GM21723 (cell line): ENCODE measurements at regions not wholly inside any gene's neighbourhood (a gene's known extent, or its start where the extent isn't known, plus 50 kb on each side); places are given as distances from the start of the nearest gene placed in this dataset.
A peak's percentile ranks its signal among the peaks of the same experiment; 100 is the strongest.
"Not testable (repeated sequence)": the region's sequence is repeated elsewhere in the genome, so short reads cannot be mapped to it uniquely, and the experiment has no call there.

Experiments used
- ATAC-seq: cut with Tn5 transposase; IDR thresholded peaks from one replicate; pipeline ENCODE4 v1.9.1; 2021; ENCODE audit warnings: mild to moderate bottlenecking, moderate library complexity; ENCODE audit not compliant: unreplicated experiment

DNA sequence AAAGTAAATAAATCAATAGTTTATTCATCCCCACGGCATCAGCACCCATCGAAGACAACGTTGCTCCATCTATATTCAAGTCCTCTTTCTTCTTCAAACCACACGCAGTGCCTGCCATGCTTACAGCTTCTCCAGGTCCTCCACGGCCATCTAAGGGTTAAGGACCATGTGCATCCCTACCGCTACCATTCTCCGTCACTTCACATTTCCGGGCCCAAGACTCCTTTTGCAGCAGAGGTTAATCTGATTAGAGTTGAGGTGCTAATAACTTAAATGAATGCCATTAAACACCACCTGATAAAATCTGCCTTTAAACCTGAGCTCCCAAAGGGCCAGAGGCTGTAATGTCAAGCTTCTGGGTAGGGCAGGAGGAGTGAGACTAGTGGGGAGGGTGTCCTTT is 79.7 kb upstream of the CCND2 start:
- ATAC-seq, result no peak

DNA sequence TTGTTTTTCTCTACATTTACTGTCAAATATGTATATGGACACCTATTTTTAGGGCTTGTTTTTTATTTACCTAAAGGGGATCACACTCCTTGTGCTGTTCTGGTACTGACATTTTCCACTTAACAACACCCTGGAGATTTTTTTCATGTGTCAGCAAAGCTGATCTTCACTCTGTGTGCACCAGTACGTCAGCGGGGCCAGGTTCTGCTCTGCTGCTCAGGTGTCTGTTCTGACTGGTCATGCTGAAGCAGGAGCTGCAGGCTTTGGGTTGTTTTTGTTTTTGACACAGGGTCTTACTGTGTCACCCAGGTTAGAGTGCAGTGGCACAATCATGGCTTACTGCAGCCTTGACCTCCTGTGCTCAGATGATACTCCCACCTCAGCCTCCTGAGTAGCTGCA is 81.9 kb upstream of the CCND2 start:
- ATAC-seq, result no peak

GRCh38 chr12:4191149-4191548 is 82.4 kb upstream of the CCND2 start:
- ATAC-seq, result no peak

DNA sequence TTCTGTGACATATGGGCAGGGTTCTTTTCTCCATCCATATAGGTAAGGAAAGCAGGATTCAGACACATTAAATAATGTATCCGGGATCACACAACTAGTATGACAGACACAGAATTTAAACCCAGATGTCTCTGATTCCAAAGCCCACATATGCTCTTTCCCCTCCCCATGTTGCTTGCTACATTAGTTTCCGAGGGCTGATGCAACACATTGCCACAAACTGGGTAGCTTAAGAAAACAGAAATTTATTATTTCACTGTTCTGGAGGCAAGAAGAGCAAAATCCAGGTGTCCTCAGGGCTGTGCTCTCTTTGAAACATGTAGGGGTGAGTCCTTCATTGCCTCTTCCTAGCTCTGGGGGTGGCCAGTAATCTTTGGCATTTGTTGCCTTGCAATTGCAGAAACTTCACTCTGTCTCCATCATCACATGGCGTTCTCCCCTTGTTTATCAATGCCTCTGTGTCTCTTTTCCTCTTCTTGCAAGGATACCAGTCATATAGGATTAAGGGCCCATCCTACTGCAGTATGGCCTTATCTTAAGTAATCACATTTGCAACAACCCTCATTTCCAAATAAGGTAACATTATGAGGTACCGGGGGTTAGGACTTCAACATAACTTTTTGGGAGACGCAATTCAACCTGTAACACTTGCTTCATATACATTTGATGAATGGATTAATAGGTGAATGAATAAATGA is 83.0 kb upstream of the CCND2 start:
- no peak for ATAC-seq

GRCh38 chr12:4189721-4190120 is 83.8 kb upstream of the CCND2 start:
- no peak for ATAC-seq

DNA sequence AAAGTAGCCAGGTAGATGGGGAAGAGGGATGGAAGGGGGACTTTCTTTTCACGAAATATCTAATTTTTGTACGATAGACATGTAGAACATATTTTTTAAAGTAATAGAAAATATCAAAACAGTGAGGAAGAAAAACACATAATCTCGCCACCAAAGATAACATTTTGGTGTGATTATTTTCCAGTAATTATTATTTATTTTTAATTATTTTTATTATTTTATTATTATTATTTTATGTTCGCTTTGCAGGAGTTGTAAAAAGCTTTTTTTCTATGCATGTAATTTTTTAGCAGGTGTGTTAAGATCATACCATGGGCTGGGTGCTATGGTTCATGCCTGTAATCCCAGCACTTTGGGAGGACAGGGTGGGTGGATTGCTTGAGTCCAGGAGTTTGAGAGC is 85.6 kb upstream of the CCND2 start:
- no peak for ATAC-seq

DNA sequence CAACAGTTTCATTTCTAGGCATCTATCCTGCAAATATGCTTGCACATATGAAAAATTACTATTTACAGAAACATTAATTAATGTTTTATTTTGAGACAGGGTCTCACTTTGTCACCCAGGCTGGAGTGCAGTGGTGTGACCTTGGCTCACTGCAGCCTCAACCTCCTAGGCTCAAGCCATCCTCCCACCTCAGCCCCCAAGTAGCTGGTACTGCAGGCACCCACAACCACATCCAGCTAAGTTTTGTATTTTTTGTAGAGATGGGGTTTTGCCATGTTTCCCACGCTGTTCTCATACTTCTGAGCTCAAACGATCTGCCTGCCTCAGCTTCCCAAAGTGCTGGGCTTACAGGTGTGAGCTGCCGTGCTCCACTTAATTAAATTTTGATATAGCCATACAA is 86.2 kb upstream of the CCND2 start:
- not testable (repeated sequence) for ATAC-seq

DNA sequence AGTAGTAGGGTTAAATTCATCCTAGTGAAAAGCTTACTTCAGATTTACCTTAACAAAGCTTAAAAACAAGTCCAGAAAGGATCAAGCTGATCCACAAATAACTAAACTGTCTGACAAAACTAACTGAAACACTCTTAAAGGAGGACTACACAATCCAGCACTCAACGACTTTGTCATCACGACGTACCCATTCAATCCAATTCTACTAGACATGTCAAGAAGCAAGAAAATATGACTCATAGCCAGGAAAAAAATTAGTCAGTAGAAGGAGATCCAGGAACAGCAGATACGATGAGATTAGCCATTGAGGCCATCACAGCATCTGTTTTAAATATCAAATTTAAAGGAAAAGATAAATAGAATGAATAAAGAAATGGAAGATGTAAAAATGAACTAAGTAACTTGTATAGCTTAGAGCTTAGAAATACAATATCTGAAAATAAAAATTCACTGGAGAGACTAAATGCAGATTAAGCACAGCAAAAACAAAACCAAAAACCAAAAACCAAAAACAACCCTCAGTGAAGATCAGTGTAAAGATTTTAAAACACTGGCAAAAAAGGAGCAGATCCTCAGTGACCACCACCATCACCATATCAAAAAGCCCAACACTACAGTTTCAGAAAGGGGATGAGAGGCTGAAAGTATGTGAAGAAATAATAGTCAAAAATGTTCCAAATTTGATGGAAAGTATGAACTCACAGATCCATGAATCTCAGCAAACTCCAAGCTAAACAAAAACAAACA is 95.0 kb upstream of the CCND2 start:
- ATAC-seq, result no peak

DNA sequence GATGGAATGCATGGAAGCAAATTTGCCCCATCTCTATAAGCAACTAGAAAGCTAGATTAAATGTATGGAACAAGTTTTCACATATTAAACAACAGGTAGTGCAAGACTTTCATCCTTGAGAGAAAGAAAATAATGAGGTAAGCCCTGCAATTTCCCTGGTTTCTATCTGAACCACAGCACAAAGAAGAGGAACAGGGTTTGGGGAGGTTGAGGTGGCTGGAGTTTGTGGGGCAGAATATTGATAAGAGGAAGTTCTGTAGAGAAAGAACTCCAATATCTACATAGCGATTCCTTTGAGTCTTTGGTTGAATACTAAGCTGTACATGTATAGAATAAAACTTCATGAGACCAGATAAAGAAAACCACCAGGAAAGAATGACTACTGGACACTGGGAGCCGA is 96.3 kb upstream of the CCND2 start:
- no peak for ATAC-seq

GRCh38 chr12:4176168-4176567 is 97.4 kb upstream of the CCND2 start:
- ATAC-seq, result no peak

DNA sequence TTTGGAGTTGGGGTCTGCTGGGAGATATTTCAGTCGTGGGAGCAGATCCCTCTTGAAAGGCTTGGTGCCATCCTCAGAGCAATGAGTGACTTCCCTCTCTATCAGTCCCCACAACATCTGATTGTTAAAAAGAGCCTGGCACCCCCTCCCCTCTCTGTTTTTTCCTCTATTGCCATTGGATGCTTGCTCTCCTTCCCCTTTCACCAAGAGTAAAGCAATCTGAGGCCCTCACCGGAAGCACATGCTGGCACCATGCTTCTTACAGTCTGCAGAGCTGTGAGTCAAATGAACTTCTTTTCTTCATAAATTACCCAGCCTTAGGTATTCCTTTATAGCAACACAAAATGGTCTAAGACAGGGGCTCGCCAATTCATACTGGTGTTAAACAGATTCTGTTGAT is 99.1 kb upstream of the CCND2 start:
- no peak for ATAC-seq

DNA sequence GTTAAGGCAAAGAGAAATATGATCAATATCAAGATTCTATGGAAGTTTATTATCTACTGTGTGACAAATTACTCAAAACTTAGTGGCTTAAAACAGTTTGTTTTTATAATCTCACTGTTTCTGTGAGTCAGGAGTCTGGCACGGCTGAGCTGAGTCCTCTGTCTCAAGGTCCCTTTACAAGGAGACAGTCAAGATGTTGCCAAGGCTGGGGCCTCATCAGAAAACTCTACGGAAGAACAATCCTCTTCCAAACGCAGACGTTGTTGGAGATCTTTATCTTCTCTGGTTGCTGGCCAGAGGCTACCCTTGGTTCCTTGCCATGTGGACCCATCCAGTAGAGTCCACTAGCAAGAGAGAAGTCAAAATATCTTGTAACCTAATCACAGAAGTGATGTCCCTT is 100.6 kb upstream of the CCND2 start:
- ATAC-seq, result no peak

- no peak for ATAC-seq
Observed at GRCh38 chr12:4171742-4172141, 101.8 kb upstream of the CCND2 start.

GRCh38 chr12:4169959-4170358 is 103.6 kb upstream of the CCND2 start:
- ATAC-seq, result no peak

- ATAC-seq, result no peak
Observed at GRCh38 chr12:4169531-4169930, 104.0 kb upstream of the CCND2 start.

GRCh38 chr12:4168036-4168435 is 105.5 kb upstream of the CCND2 start:
- no peak for ATAC-seq

DNA sequence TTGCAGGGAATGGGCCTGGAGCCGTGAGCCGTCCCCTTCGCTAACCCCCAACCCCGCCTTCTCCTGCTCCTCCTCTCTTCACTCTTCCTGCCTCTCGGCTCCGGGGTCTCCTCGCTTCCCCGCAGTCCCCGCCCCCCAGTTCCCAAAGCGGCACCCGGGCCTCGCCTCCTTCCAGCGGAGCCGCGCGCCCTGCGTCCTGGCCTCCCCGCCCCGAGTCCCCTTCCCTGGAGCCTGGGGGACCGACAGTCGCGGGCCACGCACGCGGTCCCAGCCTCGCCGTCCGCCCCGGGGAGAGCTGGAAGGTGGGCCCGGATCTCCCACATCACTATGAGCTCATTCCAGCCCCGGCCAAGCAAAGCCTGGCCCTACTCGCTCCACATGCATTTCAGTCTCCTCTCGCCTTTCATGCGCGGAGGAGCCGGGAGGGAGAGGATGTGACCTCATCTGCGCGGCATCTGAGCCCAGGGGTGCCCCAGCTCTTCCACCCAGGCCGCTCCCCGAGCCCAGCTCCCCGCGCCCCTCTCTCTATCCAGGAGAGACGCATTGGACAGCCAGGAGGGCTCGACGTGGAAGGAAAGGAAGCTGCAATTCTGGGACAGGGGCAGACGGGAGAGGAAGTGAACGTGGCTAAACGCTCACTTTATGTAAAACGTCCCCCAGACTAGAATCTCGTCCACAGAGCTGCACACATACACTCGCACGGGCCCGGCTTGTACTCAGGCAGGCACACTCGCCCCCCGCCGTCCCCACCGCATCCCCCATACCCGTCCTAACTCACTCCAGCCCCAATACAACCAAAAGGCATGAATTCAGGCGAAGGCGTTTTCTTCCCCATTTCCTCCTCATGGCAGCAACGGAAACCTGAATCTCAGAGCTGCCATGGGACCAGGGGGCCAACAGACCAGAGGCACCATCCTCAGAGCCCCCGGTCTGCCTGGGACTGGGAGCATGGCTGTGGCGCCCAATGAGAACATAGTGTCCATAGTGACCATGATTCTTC is 108.7 kb upstream of the CCND2 start:
- ATAC-seq, result peak; percentile 79

- no peak for ATAC-seq
Observed at GRCh38 chr12:4164188-4164558, 109.4 kb upstream of the CCND2 start.

- ATAC-seq, result no peak
Observed at GRCh38 chr12:4161718-4162117, 111.8 kb upstream of the CCND2 start.

DNA sequence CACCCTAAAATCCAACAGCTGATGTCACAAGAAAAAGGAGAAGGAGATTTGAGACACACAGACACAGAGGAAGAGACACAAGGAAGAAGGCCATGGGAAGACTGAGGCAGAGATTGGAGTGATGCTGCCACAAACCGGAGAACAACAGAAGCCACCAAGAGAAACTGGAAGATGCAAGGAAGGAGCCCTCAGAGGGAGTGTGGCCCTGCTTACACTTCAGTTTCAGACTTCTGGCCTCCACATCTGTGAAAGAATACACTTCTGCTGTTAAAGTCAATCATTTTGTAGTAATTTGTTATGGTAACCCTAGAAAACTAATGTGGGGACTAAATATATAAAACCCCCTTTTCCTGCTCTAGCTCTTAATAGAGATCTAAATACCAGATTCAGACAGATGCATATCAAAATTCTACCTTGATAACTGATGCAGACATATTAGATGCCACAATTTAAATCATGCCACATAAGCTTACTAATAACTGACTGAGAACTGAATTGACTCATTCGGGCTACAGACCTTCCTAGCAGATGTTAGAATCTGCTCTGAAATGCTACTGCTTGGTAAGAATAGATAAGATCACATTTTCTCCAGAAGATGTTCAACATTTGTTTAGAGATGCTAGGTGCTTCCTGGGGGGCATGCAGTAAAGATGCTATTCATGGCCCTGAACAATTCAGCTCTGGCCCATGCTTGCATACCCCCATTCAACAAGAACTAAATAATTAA is 113.1 kb upstream of the CCND2 start:
- ATAC-seq, result no peak

DNA sequence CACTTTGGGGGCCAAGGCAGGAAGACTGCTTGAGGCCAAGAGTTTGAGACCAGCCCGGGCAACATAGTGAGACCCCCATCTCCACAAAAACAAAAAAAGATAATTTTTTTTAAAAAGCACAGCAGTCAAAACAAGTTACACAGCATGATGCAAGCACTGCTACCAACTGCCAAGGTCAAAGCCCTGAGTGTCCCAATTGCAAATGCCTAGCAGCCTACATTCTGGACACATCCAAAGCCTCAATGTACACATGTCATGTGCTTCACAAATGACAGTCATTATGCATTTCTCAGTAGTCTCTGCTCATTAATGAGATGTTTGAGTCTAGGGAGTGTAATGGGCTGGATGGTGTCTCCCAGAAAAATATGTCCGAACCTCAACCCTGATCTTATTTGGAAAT is 113.7 kb upstream of the CCND2 start:
- ATAC-seq, result no peak
